B cell (primary cell): ENCODE measurements at regions not wholly inside any gene's neighbourhood (a gene's known extent, or its start where the extent isn't known, plus 50 kb on each side); places are given as distances from the start of the nearest gene placed in this dataset.

Source experiments
- ATAC-seq: fragments of 200-7000 bp; cut with Tn5 transposase; one replicate; pipeline ENCODE4 v1.10.0; 2021; ENCODE audit warnings: low read depth, mild to moderate bottlenecking, moderate number of reproducible peaks, moderate library complexity
- CTCF ChIA-PET: fragments of 350-600 bp; sonication (Branson Sonifier 250); formaldehyde crosslinking; loops from one replicate; lab custom pipeline; 2021; ENCODE audit warnings: antibody characterized with exemption, inconsistent platforms; lab: Charles Lee
- POLR2A ChIA-PET: fragments of 350-600 bp; sonication (Branson Sonifier 250); formaldehyde crosslinking; loops from one replicate; lab custom pipeline; 2021; ENCODE audit warnings: antibody characterized with exemption; lab: Charles Lee
- DNase-seq: peaks from one replicate; pipeline ENCODE4 v3.0.0; 2013
- H2AFZ ChIP-seq: 2 replicates; pipeline ENCODE4 v1.6.1; 2012; ENCODE audit warnings: mild to moderate bottlenecking, low read depth, low read length; ENCODE audit not compliant: insufficient read depth, poor library complexity, severe bottlenecking
- H3K27ac ChIP-seq, 2 donors: 1 replicate in 1 of 2; 2 replicates in 1 of 2; pipeline ENCODE4 v1.5.1; 2012 to 2013; ENCODE audit warnings: low read length in 2 of 2, mild to moderate bottlenecking in 2 of 2, moderate library complexity in 1 of 2
- H3K27me3 ChIP-seq, 4 experiments: fragments of 200-600 bp in 1 of 4; sonication (generic) in 1 of 4; replicated peaks in 1 of 4; 1 replicate in 2 of 4; 2 replicates in 2 of 4; pipeline versions ENCODE4 v1.6.1 to v1.7.0; 2013 to 2016; ENCODE audit warnings: low read length in 3 of 4, mild to moderate bottlenecking in 2 of 4, mixed read lengths in 1 of 4, moderate library complexity in 1 of 4; ENCODE audit not compliant: insufficient read depth in 4 of 4, control insufficient read depth in 3 of 4; ENCODE audit errors: control extremely low read depth in 1 of 4
- H3K36me3 ChIP-seq, 2 experiments: replicated peaks in 1 of 2; 1 replicate in 1 of 2; 2 replicates in 1 of 2; pipeline versions ENCODE4 v1.6.1 to v1.7.1; 2013; ENCODE audit warnings: low read length in 1 of 2; ENCODE audit not compliant: insufficient read depth in 2 of 2, control insufficient read depth in 1 of 2; ENCODE audit errors: control extremely low read depth in 1 of 2, extremely low read depth in 1 of 2
- H3K4me1 ChIP-seq, 2 donors: fragments of 200-600 bp in 1 of 2; sonication (generic) in 1 of 2; 1 replicate in 1 of 2; 2 replicates in 1 of 2; pipeline versions ENCODE4 v1.5.1 to v1.6.1; 2013 to 2017; ENCODE audit warnings: low read length in 2 of 2; ENCODE audit not compliant: control insufficient read depth in 2 of 2, insufficient read depth in 2 of 2
- H3K4me2 ChIP-seq: replicated peaks from 2 replicates; pipeline ENCODE3; 2012; ENCODE audit warnings: mild to moderate bottlenecking, low read depth, low read length; ENCODE audit not compliant: poor library complexity, severe bottlenecking
- H3K4me3 ChIP-seq, 5 experiments: fragments of 200-600 bp in 1 of 5; sonication (generic) in 1 of 5; 1 replicate in 3 of 5; 2 replicates in 2 of 5; pipeline versions ENCODE4 v1.5.1 to v1.7.0; 2011 to 2016; ENCODE audit warnings: low read length in 4 of 5, mild to moderate bottlenecking in 4 of 5, low read depth in 2 of 5, control low read depth in 1 of 5, moderate library complexity in 1 of 5; ENCODE audit not compliant: insufficient read depth in 1 of 5; ENCODE audit errors: control extremely low read depth in 1 of 5, extremely low read depth in 1 of 5
- H3K79me2 ChIP-seq: fragments of 200-600 bp; sonication (generic); one replicate; pipeline ENCODE4 v1.6.0; 2016; ENCODE audit warnings: low read length; ENCODE audit not compliant: control insufficient read depth, insufficient read depth
- H3K9ac ChIP-seq: fragments of 200-600 bp; sonication (generic); 2 replicates; pipeline ENCODE4 v1.6.1; 2017; ENCODE audit warnings: mild to moderate bottlenecking, low read length, moderate library complexity
- H3K9me3 ChIP-seq, 3 donors: one replicate each; pipeline versions ENCODE4 v1.6.1 to v1.7.1; 2013; ENCODE audit warnings: low read length in 2 of 3; ENCODE audit not compliant: control insufficient read depth in 2 of 3, insufficient read depth in 1 of 3; ENCODE audit errors: control extremely low read depth in 1 of 3
- H4K20me1 ChIP-seq: 2 replicates; pipeline ENCODE4 v1.6.0; 2012; ENCODE audit warnings: mild to moderate bottlenecking, low read length; ENCODE audit not compliant: insufficient read depth, control insufficient read depth, poor library complexity, severe bottlenecking
- H3K27ac Mint-ChIP-seq: one replicate; pipeline ENCODE4 v1.8.0; 2021; ENCODE audit warnings: mixed read lengths
- H3K27me3 Mint-ChIP-seq: one replicate; pipeline ENCODE4 v1.8.0; 2021; ENCODE audit warnings: mixed read lengths
- H3K4me1 Mint-ChIP-seq: one replicate; pipeline ENCODE4 v1.8.0; 2021; ENCODE audit warnings: mixed read lengths
- H3K4me3 Mint-ChIP-seq: one replicate; pipeline ENCODE4 v1.8.0; 2021; ENCODE audit warnings: mixed read lengths
- H3K9me3 Mint-ChIP-seq: one replicate; pipeline ENCODE4 v1.8.0; 2022; ENCODE audit warnings: mixed read lengths; ENCODE audit not compliant: insufficient read depth
- CTCF ChIP-seq: fragments of 200-600 bp; IDR thresholded peaks from one replicate; pipeline ENCODE4 v1.8.0; 2022; ENCODE audit warnings: antibody characterized with exemption, mild to moderate bottlenecking
- EZH2 ChIP-seq: IDR thresholded peaks from 2 replicates; pipeline ENCODE4 v1.6.1; 2012; ENCODE audit warnings: borderline replicate concordance, low read depth, mild to moderate bottlenecking, moderate library complexity, low read length; ENCODE audit not compliant: insufficient read depth, poor library complexity, severe bottlenecking
- WGBS: methylation state at CpG from one replicate; pipeline ENCODE4 v1.1.5; 2013; ENCODE audit warnings: missing lambda C conversion rate; ENCODE audit not compliant: insufficient coverage; 5-methylcytosine and 5-hydroxymethylcytosine counted together
- intact Hi-C: fragments of 100-400 bp; cut with micrococcal nuclease; formaldehyde crosslinking; loops from one replicate; pipeline ENCODE4 v1.10.0; 2022

GRCh38 chr10:124153023-124153826, 59.8 kb upstream of the CHST15 start:
- WGBS: 20% methylated on average over 12 of the region's 20 CpGs
- POLR2A ChIA-PET: interaction anchor here (0.7 to 2.5 kb wide), 3 partner anchors 61 to 236 kb away, joined by 3 to 10 read pairs (median 3); partner anchors contain the start of gene CHST15
- no peaks in the 10 kb centered on the region for H3K27me3 Mint-ChIP-seq
- Histone ChIP-seq H4K20me1 (no peaks in the 10 kb centered on the region), H3K9me3 (peaks cover 0 to 2% (median 0%) of the 10 kb centered on the region in 3 donors), H3K4me2 (peak overlapping the region; percentile 70), H3K27me3 (no peaks in the 10 kb centered on the region), H3K36me3 (no peaks in the 10 kb centered on the region), H3K4me3 (peak overlapping the region in 2 of 5 experiments; percentile 25 to 34), H3K4me1 (peaks cover 30 to 34% of the 10 kb centered on the region in 2 donors), H3K27ac (no peak overlapping the region), H3K79me2 (no peaks in the 10 kb centered on the region), H3K9ac (peak overlapping the region; percentile 34), H2AFZ (no peak overlapping the region)
- H3K4me1 Mint-ChIP-seq: peaks cover 15% of the 10 kb centered on the region
- DNase-seq (peak; percentile 56), ATAC-seq (peak; percentile 59)
- H3K4me3 Mint-ChIP-seq: no peak overlapping the region
- TF ChIP-seq EZH2 (no peak), CTCF (no peak)
- CTCF ChIA-PET: interaction anchor here (1.3 to 2.0 kb wide), 3 partner anchors 157 to 236 kb away, joined by 3 to 9 read pairs (median 4); no protein-coding TSS in a partner anchor
- H3K27ac Mint-ChIP-seq: no peak overlapping the region
- H3K9me3 Mint-ChIP-seq: no peaks in the 10 kb centered on the region
- intact Hi-C loops: loop anchor here (2.0 kb wide), 1 partner anchor 28 kb away; no protein-coding TSS in a partner anchor
